GM18873 (cell line): ENCODE measurements at regions not wholly inside any gene's neighbourhood (a gene's known extent, or its start where the extent isn't known, plus 50 kb on each side); places are given as distances from the start of the nearest gene placed in this dataset.

ENCODE experiments used
- ATAC-seq: cut with Tn5 transposase; IDR thresholded peaks from one replicate; pipeline ENCODE4 v1.9.1; 2021; ENCODE audit warnings: mild to moderate bottlenecking, moderate library complexity, moderate number of reproducible peaks; ENCODE audit not compliant: unreplicated experiment, low FRiP score

DNA sequence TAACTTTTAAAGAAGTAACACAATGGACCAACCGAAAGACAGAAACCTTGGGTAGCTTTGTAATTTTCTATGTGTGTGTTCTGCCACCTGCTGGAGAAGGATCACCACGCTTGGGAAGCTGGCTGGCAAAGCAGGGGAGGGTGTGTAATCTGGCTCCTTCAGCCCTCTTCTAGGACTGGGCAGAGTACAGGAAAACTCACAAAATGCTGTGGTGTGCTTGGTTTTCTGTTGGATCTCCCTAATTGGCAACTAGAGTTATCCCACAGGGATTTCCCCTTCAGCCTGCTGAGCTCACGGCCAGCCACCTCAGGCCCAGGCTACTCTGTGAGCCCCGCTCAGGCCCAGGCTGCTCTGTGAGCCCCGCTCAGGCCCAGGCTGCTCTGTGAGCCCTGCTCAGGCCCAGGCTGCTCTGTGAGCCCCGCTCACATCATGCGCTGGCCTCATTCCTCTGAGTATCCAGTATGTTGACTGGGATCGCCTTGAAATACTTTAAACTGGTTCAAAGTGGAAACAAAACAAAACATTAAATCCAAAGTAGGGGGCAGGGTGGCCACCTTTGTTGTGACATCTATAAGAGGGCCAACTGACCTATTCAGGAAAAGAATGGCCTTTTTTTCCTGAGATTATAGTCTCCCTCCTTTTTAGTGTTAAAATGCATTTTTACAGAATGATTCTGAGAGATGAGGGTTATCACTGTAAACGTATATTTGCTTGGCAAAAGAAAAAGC lies 52.0 kb upstream of the RNU6-8 start:
- no peak for ATAC-seq

DNA sequence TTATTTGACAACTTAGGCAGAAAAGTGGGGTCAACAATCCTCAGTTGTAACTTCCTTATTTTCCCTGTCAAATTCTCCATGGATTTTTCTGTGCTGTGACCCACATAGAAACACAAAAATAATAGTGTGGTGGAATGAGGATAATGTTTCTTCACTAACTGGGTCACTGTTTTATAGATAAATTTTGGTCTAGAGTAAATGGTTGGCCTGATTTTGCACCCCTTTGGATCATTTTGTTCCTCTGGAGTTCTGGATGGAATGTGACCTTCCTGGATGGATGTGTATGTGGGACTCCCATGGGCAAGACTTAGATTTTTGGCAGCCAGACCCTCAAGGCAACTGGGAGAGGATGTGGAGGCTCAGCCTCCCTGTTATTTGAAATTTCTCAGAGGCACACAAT lies 52.7 kb upstream of the RNU6-8 start:
- no peak for ATAC-seq

DNA sequence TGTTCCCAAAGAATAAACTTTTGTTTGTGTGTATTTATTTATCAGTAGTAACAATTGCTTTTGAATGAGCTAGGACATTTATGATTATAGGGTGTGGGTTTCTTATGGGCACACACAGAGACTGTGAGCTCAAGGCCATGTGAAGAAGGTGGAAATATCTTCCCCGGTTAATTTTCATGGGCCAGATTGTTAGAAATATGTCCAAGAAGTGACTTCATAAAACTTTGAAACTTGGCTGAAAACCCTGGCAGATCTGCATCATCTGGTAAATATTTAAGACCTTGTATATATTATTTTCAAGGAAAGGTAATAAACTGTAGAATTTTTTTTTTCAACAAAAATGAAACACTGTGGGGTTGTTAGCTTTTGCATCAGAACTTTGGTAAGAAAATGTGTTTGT lies 53.5 kb upstream of the RNU6-8 start:
- no peak for ATAC-seq

DNA sequence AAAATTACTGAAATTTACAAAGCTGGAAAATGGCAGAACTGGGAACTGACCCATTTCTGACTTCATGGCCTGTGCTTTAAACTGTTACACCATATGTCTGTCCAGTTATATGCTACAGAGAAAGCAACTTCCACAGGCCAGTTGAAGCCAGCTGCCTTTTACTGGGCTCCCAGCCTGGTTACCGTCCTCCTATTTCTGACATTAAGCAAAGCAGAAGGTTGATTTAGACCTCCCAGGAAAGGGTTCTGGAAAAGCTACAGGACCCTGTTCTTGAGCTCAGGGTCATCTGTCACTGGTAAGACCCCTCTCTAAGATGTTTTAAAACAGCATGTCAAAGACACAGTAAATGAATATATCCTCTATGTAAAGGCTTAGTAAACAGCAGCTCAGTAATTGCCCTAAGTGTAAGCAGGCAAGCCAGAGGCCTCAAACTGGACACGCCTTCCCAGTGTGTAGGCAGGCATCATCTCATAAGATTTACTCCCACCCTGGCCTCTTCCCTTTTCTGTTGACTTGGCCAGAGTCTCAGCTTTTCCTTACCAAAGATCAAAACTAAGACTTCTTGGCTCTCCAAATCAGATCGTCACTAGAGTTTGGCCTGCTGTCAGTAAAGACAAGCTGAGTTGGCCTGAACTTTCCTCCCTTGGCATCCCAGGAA lies 55.4 kb upstream of the RNU6-8 start:
- ATAC-seq = no peak

DNA sequence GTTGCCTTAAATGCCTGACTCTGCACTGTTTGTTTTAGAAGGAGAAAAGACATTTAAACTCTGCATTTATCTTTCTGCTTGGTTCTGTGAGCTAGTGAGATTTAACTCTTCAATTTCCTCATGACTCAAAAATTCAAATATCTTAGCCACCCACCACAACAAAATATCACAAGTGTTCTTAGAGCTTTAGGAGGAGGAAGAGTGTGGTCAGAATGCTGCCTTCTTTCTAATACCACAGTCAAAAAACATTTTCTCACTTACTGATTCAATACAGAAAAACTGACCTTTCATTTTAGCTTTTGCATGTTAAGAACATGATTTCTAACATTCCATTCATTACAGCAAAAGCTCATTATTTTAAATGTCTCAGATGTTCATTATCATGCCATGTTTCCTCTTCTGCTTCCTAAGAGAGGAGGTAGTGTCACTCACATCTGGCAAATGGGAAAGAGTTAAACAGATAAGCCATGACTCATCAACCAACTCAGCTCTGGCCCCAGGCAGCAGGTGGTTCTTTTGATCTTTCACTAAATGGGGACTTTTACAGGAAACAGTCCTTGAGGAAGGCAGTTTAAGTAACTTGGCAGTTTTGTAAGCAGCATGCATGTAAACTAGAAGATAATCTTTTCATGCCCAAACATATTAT lies 56.4 kb upstream of the RNU6-8 start:
- ATAC-seq = peak; percentile 89

DNA sequence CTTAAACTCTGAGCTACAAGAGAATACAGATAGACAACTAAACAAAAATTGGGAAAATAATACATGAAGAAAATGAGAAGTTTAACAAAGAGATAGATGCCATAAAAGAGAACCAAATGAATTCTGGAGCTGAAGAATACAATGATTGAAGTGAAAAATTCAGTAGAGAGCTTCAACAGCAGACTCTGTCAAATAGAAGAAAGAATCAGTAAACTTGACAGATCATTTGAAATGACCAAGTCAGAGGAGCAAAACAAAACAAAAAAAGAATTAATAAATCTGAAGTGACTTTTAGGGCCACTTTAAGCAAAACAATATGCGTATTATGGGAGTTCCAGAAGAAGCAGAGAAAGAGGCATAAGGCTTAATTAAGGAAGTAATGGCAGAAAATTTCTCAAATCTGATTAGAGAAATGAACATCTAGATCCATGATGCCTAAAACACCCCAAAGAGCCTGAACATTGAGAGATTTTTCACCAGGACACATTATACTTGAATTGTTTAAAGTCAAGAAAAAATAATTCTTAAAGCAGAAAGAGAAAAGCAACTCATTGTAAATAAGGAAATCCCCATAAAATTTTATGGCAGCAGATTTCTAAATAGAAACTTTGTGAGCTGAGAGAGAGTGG lies 61.0 kb upstream of the RNU6-8 start:
- ATAC-seq = no peak

DNA sequence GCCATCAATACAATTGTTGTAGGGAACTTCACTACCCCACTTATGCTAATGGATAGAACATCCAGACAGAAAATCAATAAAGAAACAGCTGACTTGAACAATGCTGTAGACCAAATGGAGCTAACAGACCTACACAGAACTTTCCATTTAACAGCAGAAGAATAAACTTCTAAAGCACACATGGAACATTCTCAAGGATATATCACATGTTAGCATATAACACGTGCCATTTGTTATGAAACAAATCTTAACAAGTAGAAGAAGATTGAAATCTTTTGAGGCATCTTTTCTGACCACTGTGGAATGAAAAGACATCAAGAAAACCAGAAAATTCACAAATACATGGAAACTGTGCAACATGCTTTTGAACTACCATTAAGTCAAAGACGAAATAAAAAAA lies 62.5 kb upstream of the RNU6-8 start:
- ATAC-seq = no peak

DNA sequence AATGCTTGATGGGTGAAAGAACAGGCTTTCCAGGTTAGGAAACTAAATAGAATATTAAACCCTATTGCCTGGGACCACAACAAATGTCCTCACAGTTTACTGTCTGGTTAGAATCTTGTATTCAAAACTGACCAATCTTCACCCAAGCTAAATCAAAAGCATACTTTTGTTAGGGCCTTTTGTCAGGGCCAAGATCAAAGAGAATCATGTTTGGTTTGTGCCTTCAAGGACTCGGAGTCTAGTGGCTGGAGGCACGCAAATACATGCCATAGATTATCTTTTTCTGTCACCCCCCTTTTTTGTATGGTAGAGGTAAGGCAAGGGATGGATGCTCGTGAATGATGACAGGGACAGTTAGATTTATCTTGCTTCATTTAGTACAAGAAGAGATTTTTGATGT lies 51.1 kb upstream of the AKAP6 start:
- ATAC-seq = no peak
